ENCODE measurements at regions not wholly inside any gene's neighbourhood (a gene's known extent, or its start where the extent isn't known, plus 50 kb on each side); places are given as distances from the start of the nearest gene placed in this dataset.

- BruUV-seq (replicated peaks), result no TSS peak
- no peak overlapping the region for H3K27ac ChIP-seq (ENCODE audit: control insufficient read depth, insufficient read depth)
- no peak overlapping the region for H2AFZ ChIP-seq (ENCODE audit: control insufficient read depth, low read depth, low read length)
- no peak for FAIRE-seq
- WGBS (ENCODE audit: insufficient coverage, insufficient replicate concordance, low lambda C conversion rate, missing lambda C conversion rate), result 0% methylated on average over 1 of the region's 1 CpG
- H3K36me3 ChIP-seq (ENCODE audit: control insufficient read depth in 2 of 2, insufficient read depth in 2 of 2, low read length in 1 of 2), result no peaks in the 10 kb centered on the region
- no peak overlapping the region for H3K4me3 ChIP-seq
- intact Hi-C loops (cut with micrococcal nuclease; ENCODE audit: unreplicated experiment) (no loop called here), in situ Hi-C loops (cut with MboI) (no loop called here)
- H3K79me2 ChIP-seq (ENCODE audit: control insufficient read depth, insufficient read depth, low read length), result no peaks in the 10 kb centered on the region
- CTCF ChIA-PET, result no interaction called here
- ATAC-seq, result no peak
- no peak for DNase-seq (ENCODE audit: low read depth, low spot score)
- H3K4me2 ChIP-seq (ENCODE audit: control insufficient read depth, insufficient read depth), result no peak overlapping the region
- no peaks in the 10 kb centered on the region for H3K27me3 ChIP-seq (replicated peaks in 1 of 2; ENCODE audit: control insufficient read depth in 2 of 2, insufficient read depth in 2 of 2, low read length in 1 of 2)
- no peak overlapping the region for H3K9ac ChIP-seq (ENCODE audit: control insufficient read depth, insufficient read depth, low read length)
- POLR2A ChIA-PET, result no interaction called here
- TF ChIP-seq BCL11A (IDR thresholded peaks at IDR 0.05; ENCODE audit: low read depth, low read length) (no peak), SUPT20H (IDR thresholded peaks at IDR 0.05; ENCODE audit: borderline replicate concordance, control insufficient read depth, low read depth, low read length) (no peak), MEF2A (IDR thresholded peaks at IDR 0.05; ENCODE audit: insufficient read depth, low read depth, low read length) (no peak)
- no peaks in the 10 kb centered on the region for H3K4me1 ChIP-seq (ENCODE audit: control insufficient read depth, insufficient read depth, low read length)
- no peaks in the 10 kb centered on the region for H4K20me1 ChIP-seq (ENCODE audit: control insufficient read depth, insufficient read depth)
- SMC1A ChIA-PET (ENCODE audit: uncharacterized antibody, unreplicated experiment), result no interaction called here
- RAD21 ChIA-PET (ENCODE audit: unreplicated experiment), result no interaction called here
- H3K9me3 ChIP-seq (replicated peaks; ENCODE audit: control insufficient read depth, insufficient read depth, low read length), result no peaks in the 10 kb centered on the region
Observed at GRCh38 chr20:55668631-55669030, 336.7 kb downstream of the CBLN4 start.

GRCh38 chr20:55667955-55668354 lies 337.4 kb downstream of the CBLN4 start:
- no peaks in the 10 kb centered on the region for H3K4me1 ChIP-seq (ENCODE audit: control insufficient read depth, insufficient read depth, low read length)
- no peaks in the 10 kb centered on the region for H3K27me3 ChIP-seq (replicated peaks in 1 of 2; ENCODE audit: control insufficient read depth in 2 of 2, insufficient read depth in 2 of 2, low read length in 1 of 2)
- H2AFZ ChIP-seq (ENCODE audit: control insufficient read depth, low read depth, low read length), result no peak overlapping the region
- ATAC-seq (no peak), DNase-seq (ENCODE audit: low read depth, low spot score) (no peak), FAIRE-seq (no peak)
- no peaks in the 10 kb centered on the region for H4K20me1 ChIP-seq (ENCODE audit: control insufficient read depth, insufficient read depth)
- H3K4me3 ChIP-seq, result no peak overlapping the region
- no peak overlapping the region for H3K27ac ChIP-seq (ENCODE audit: control insufficient read depth, insufficient read depth)
- H3K36me3 ChIP-seq (ENCODE audit: control insufficient read depth in 2 of 2, insufficient read depth in 2 of 2, low read length in 1 of 2), result no peaks in the 10 kb centered on the region
- H3K9me3 ChIP-seq (replicated peaks; ENCODE audit: control insufficient read depth, insufficient read depth, low read length), result no peaks in the 10 kb centered on the region
- ChIA-PET CTCF (no interaction called here), POLR2A (no interaction called here), RAD21 (ENCODE audit: unreplicated experiment) (no interaction called here), SMC1A (ENCODE audit: uncharacterized antibody, unreplicated experiment) (no interaction called here)
- intact Hi-C loops (cut with micrococcal nuclease; ENCODE audit: unreplicated experiment), result no loop called here
- H3K79me2 ChIP-seq (ENCODE audit: control insufficient read depth, insufficient read depth, low read length), result no peaks in the 10 kb centered on the region
- no peak overlapping the region for H3K9ac ChIP-seq (ENCODE audit: control insufficient read depth, insufficient read depth, low read length)
- H3K4me2 ChIP-seq (ENCODE audit: control insufficient read depth, insufficient read depth), result no peak overlapping the region
- no TSS peak for BruUV-seq (replicated peaks)
- 73% methylated on average over 3 of the region's 3 CpGs for WGBS (ENCODE audit: insufficient coverage, insufficient replicate concordance, low lambda C conversion rate, missing lambda C conversion rate)
- in situ Hi-C loops (cut with MboI), result no loop called here
- TF ChIP-seq IRF5 (IDR thresholded peaks at IDR 0.05; ENCODE audit: borderline replicate concordance), result no peak
- no peak for TF ChIP-seq IRF4 (IDR thresholded peaks at IDR 0.05; ENCODE audit: low read depth, low read length)
- no peak for TF ChIP-seq BCL3 (IDR thresholded peaks at IDR 0.05; ENCODE audit: borderline replicate concordance, insufficient read depth, low read depth, low read length, poor library complexity, severe bottlenecking)
- TF ChIP-seq USF1 (IDR thresholded peaks at IDR 0.05; ENCODE audit: borderline replicate concordance, extremely low read length, insufficient read depth, low read depth, low read length), result no peak
- no peak for TF ChIP-seq NKRF (conservative IDR thresholded peaks at IDR 0.05)
- TF ChIP-seq KLF5 (IDR thresholded peaks at IDR 0.05; ENCODE audit: partially characterized antibody), result no peak

Measured in GM12878 (cell line).